ENCODE measurements at regions not wholly inside any gene's neighbourhood (a gene's known extent, or its start where the extent isn't known, plus 50 kb on each side); places are given as distances from the start of the nearest gene placed in this dataset.

- H3K36me3 Mint-ChIP-seq = no peaks in the 10 kb centered on the region
- H3K4me3 Mint-ChIP-seq = no peak overlapping the region
- H3K4me1 Mint-ChIP-seq = no peaks in the 10 kb centered on the region
- DNase-seq (ENCODE audit: low spot score in 2 of 2) (no peak), ATAC-seq (no peak)
- H3K9me3 Mint-ChIP-seq = no peaks in the 10 kb centered on the region
- no peak overlapping the region for H3K27ac Mint-ChIP-seq
Observed at GRCh38 chr2:45312275-45312674, 298.8 kb downstream of the SRBD1 start.

GRCh38 chr2:45311559-45311958, 299.5 kb downstream of the SRBD1 start:
- ATAC-seq = no peak
- Mint-ChIP-seq H3K27ac (no peak overlapping the region), H3K36me3 (no peaks in the 10 kb centered on the region), H3K9me3 (no peaks in the 10 kb centered on the region), H3K4me3 (no peak overlapping the region), H3K4me1 (no peaks in the 10 kb centered on the region)
- DNase-seq (ENCODE audit: low spot score in 2 of 2) = no peak

- Mint-ChIP-seq H3K9me3 (no peaks in the 10 kb centered on the region), H3K4me1 (no peaks in the 10 kb centered on the region), H3K4me3 (no peak overlapping the region), H3K36me3 (no peaks in the 10 kb centered on the region), H3K27ac (no peak overlapping the region)
- ATAC-seq (no peak), DNase-seq (ENCODE audit: low spot score in 2 of 2) (no peak)
Observed at GRCh38 chr2:45307147-45307546, 297.9 kb upstream of the SIX2 start.

- ATAC-seq (no peak), DNase-seq (ENCODE audit: low spot score in 2 of 2) (no peak)
- Mint-ChIP-seq H3K9me3 (no peaks in the 10 kb centered on the region), H3K27ac (no peak overlapping the region), H3K36me3 (no peaks in the 10 kb centered on the region), H3K4me1 (no peaks in the 10 kb centered on the region), H3K4me3 (no peak overlapping the region)
Observed at GRCh38 chr2:45305599-45305998, 296.3 kb upstream of the SIX2 start.

- Mint-ChIP-seq H3K36me3 (no peaks in the 10 kb centered on the region), H3K9me3 (no peaks in the 10 kb centered on the region), H3K4me1 (no peaks in the 10 kb centered on the region), H3K4me3 (no peak overlapping the region), H3K27ac (no peak overlapping the region)
- DNase-seq (ENCODE audit: low spot score in 2 of 2) (no peak), ATAC-seq (no peak)
Observed at GRCh38 chr2:45303417-45304202, 294.4 kb upstream of the SIX2 start.

- Mint-ChIP-seq H3K27ac (no peak overlapping the region), H3K4me1 (no peaks in the 10 kb centered on the region), H3K9me3 (no peaks in the 10 kb centered on the region), H3K4me3 (no peak overlapping the region), H3K36me3 (no peaks in the 10 kb centered on the region)
- no peak for DNase-seq (ENCODE audit: low spot score in 2 of 2)
- ATAC-seq = no peak
Observed at GRCh38 chr2:45301307-45302277, 292.3 kb upstream of the SIX2 start.

- ATAC-seq (peak; percentile 11), DNase-seq (ENCODE audit: low spot score in 2 of 2) (no peak)
- no peaks in the 10 kb centered on the region for H3K4me1 Mint-ChIP-seq
- no peaks in the 10 kb centered on the region for H3K36me3 Mint-ChIP-seq
- H3K4me3 Mint-ChIP-seq = no peak overlapping the region
- H3K9me3 Mint-ChIP-seq = no peaks in the 10 kb centered on the region
- H3K27ac Mint-ChIP-seq = no peak overlapping the region
Observed at GRCh38 chr2:45300026-45300750, 290.9 kb upstream of the SIX2 start.

- no peaks in the 10 kb centered on the region for H3K9me3 Mint-ChIP-seq
- H3K4me3 Mint-ChIP-seq = no peak overlapping the region
- DNase-seq (ENCODE audit: low spot score in 2 of 2) (no peak), ATAC-seq (no peak)
- H3K27ac Mint-ChIP-seq = no peak overlapping the region
- H3K4me1 Mint-ChIP-seq = no peaks in the 10 kb centered on the region
- no peaks in the 10 kb centered on the region for H3K36me3 Mint-ChIP-seq
Observed at GRCh38 chr2:45299361-45299760, 290.1 kb upstream of the SIX2 start.

- no peaks in the 10 kb centered on the region for H3K9me3 Mint-ChIP-seq
- DNase-seq (ENCODE audit: low spot score in 2 of 2) = no peak
- H3K4me3 Mint-ChIP-seq = no peak overlapping the region
- no peak for ATAC-seq
- H3K36me3 Mint-ChIP-seq = no peaks in the 10 kb centered on the region
- no peak overlapping the region for H3K27ac Mint-ChIP-seq
- H3K4me1 Mint-ChIP-seq = no peaks in the 10 kb centered on the region
Observed at GRCh38 chr2:45293182-45293581, 283.9 kb upstream of the SIX2 start.

- no peaks in the 10 kb centered on the region for H3K9me3 Mint-ChIP-seq
- no peaks in the 10 kb centered on the region for H3K4me1 Mint-ChIP-seq
- no peak overlapping the region for H3K27ac Mint-ChIP-seq
- no peaks in the 10 kb centered on the region for H3K36me3 Mint-ChIP-seq
- no peak overlapping the region for H3K4me3 Mint-ChIP-seq
- DNase-seq (ENCODE audit: low spot score in 2 of 2) (no peak), ATAC-seq (no peak)
Observed at GRCh38 chr2:45291296-45291701, 282.0 kb upstream of the SIX2 start.

GRCh38 chr2:45289997-45290709, 280.9 kb upstream of the SIX2 start:
- ATAC-seq = no peak
- Mint-ChIP-seq H3K4me1 (no peaks in the 10 kb centered on the region), H3K27ac (no peak overlapping the region), H3K4me3 (no peak overlapping the region), H3K36me3 (no peaks in the 10 kb centered on the region), H3K9me3 (no peaks in the 10 kb centered on the region)
- no peak for DNase-seq (ENCODE audit: low spot score in 2 of 2)

GRCh38 chr2:45288532-45289417, 279.5 kb upstream of the SIX2 start:
- DNase-seq (ENCODE audit: low spot score in 2 of 2) (no peak), ATAC-seq (no peak)
- H3K4me1 Mint-ChIP-seq = no peaks in the 10 kb centered on the region
- H3K27ac Mint-ChIP-seq = no peak overlapping the region
- no peak overlapping the region for H3K4me3 Mint-ChIP-seq
- no peaks in the 10 kb centered on the region for H3K36me3 Mint-ChIP-seq
- no peaks in the 10 kb centered on the region for H3K9me3 Mint-ChIP-seq

- DNase-seq (ENCODE audit: low spot score in 2 of 2) = no peak
- no peak for ATAC-seq
- no peak overlapping the region for H3K4me3 Mint-ChIP-seq
- H3K4me1 Mint-ChIP-seq = no peaks in the 10 kb centered on the region
- no peaks in the 10 kb centered on the region for H3K36me3 Mint-ChIP-seq
- no peaks in the 10 kb centered on the region for H3K9me3 Mint-ChIP-seq
- H3K27ac Mint-ChIP-seq = no peak overlapping the region
Observed at GRCh38 chr2:45287045-45287444, 277.8 kb upstream of the SIX2 start.

- H3K4me1 Mint-ChIP-seq = no peaks in the 10 kb centered on the region
- ATAC-seq (no peak), DNase-seq (ENCODE audit: low spot score in 2 of 2) (no peak)
- no peak overlapping the region for H3K27ac Mint-ChIP-seq
- no peaks in the 10 kb centered on the region for H3K36me3 Mint-ChIP-seq
- H3K9me3 Mint-ChIP-seq = no peaks in the 10 kb centered on the region
- no peak overlapping the region for H3K4me3 Mint-ChIP-seq
Observed at GRCh38 chr2:45285771-45286390, 276.6 kb upstream of the SIX2 start.

Measured in stimulated activated effector memory CD8-positive, alpha-beta T cell treated with anti-CD3 and anti-CD28 coated beads, Interleukin-12 subunit alpha, Interleukin-12 subunit beta, amount 100 ng/mL, for 72 hours (primary cell).